GM19239 (cell line): ENCODE measurements at regions not wholly inside any gene's neighbourhood (a gene's known extent, or its start where the extent isn't known, plus 50 kb on each side); places are given as distances from the start of the nearest gene placed in this dataset.

ENCODE experiments used
- DNase-seq: peaks from one replicate; pipeline ENCODE4 v3.0.0; 2011; ENCODE audit warnings: low spot score; ENCODE audit not compliant: insufficient read length
- FAIRE-seq: peaks from 2 replicates; lab custom pipeline; 2011; peaks lifted over from hg19 to GRCh38; lab: Jason Lieb, UNC

- no peak for DNase-seq
- no peak for FAIRE-seq
These were observed 105.0 kb upstream of the NR0B1 start for GRCh38 chrX:30414144-30414543.

- FAIRE-seq (peak; percentile 28), DNase-seq (no peak)
These were observed 93.2 kb upstream of the NR0B1 start for GRCh38 chrX:30402366-30402765.

GRCh38 chrX:30388325-30388724 is 79.1 kb upstream of the NR0B1 start:
- DNase-seq (no peak), FAIRE-seq (peak; percentile 11)

GRCh38 chrX:30373951-30374350 is 64.8 kb upstream of the NR0B1 start:
- FAIRE-seq (no peak), DNase-seq (no peak)

- DNase-seq: no peak
These were observed 64.3 kb upstream of the NR0B1 start for GRCh38 chrX:30373479-30373878.

GRCh38 chrX:30364229-30364628 is 55.0 kb upstream of the NR0B1 start:
- FAIRE-seq (no peak), DNase-seq (no peak)

More at GRCh38 chrX:30373479-30373878, 64.3 kb upstream of the NR0B1 start:
- no peak for FAIRE-seq
